ENCODE measurements at regions not wholly inside any gene's neighbourhood (a gene's known extent, or its start where the extent isn't known, plus 50 kb on each side); places are given as distances from the start of the nearest gene placed in this dataset.

DNA sequence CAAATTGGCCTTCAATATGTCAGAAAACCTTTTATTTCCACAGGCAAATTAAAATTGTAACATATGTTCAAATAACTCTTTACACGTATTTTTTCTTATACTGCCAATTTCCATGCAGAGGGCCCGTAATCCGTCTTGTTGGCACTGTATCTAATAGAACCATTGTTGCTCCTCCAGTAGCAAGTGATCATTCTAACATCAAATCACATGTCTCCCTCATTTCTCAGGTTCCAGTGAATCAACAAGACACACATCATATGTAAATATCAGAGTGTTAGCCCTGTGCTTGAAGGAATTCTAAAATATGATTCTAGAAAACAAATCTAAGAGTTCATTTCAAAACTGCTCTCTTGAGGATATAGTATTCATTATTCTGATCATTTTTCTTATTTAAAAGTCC is 834.3 kb downstream of the LRRTM4 start:
- no peak for TF ChIP-seq CTCF (conservative IDR thresholded peaks at IDR 0.05; ENCODE audit: low read depth, low read length)
- no peak for TF ChIP-seq EZH2 (IDR thresholded peaks at IDR 0.05; ENCODE audit: low read length, unreplicated experiment)
- TF ChIP-seq EZH2phosphoT487 (IDR thresholded peaks at IDR 0.05; ENCODE audit: borderline replicate concordance, low read length): no peak
- Histone ChIP-seq H3K9ac (ENCODE audit: low read length) (no peak overlapping the region), H3K9me2 (replicated peaks; ENCODE audit: low read length) (no peaks in the 10 kb centered on the region), H4K20me1 (ENCODE audit: low read length) (no peaks in the 10 kb centered on the region), H3K79me2 (ENCODE audit: low read length) (no peaks in the 10 kb centered on the region), H3K4me1 (ENCODE audit: insufficient read depth, low read length) (no peaks in the 10 kb centered on the region), H3K27me3 (ENCODE audit: low read length) (peaks cover 9% of the 10 kb centered on the region; the same call in 1 of the 2 replicates), H3K9me3 (ENCODE audit: low read length) (no peaks in the 10 kb centered on the region), H3K27ac (ENCODE audit: low read length) (no peak overlapping the region), H2AFZ (ENCODE audit: low read length) (no peak overlapping the region), H3K36me3 (ENCODE audit: low read depth, low read length) (no peaks in the 10 kb centered on the region), H3F3A (ENCODE audit: low read length, unreplicated experiment) (no peaks in the 10 kb centered on the region), H3K4me3 (ENCODE audit: low read length) (no peak overlapping the region), H3K4me2 (ENCODE audit: low read length) (no peak overlapping the region)
- no peak for ATAC-seq
- intact Hi-C loops (cut with micrococcal nuclease): no loop called here
- POLR2A ChIA-PET (ENCODE audit: unreplicated experiment): no interaction called here
- no peak for DNase-seq
- no TSS peak for BruUV-seq (replicated peaks)
- CTCF ChIA-PET: no interaction called here

GRCh38 chr2:76684756-76685155 is 837.4 kb downstream of the LRRTM4 start:
- TF ChIP-seq CTCF (conservative IDR thresholded peaks at IDR 0.05; ENCODE audit: low read depth, low read length) (no peak), EZH2 (IDR thresholded peaks at IDR 0.05; ENCODE audit: low read length, unreplicated experiment) (no peak), EZH2phosphoT487 (IDR thresholded peaks at IDR 0.05; ENCODE audit: borderline replicate concordance, low read length) (no peak)
- H3K9me2 ChIP-seq (replicated peaks; ENCODE audit: low read length): no peaks in the 10 kb centered on the region
- no peaks in the 10 kb centered on the region for H3K9me3 ChIP-seq (ENCODE audit: low read length)
- no peaks in the 10 kb centered on the region for H3K79me2 ChIP-seq (ENCODE audit: low read length)
- POLR2A ChIA-PET (ENCODE audit: unreplicated experiment): no interaction called here
- CTCF ChIA-PET: no interaction called here
- intact Hi-C loops (cut with micrococcal nuclease): no loop called here
- no peak for DNase-seq
- no peaks in the 10 kb centered on the region for H3F3A ChIP-seq (ENCODE audit: low read length, unreplicated experiment)
- no peak overlapping the region for H3K4me3 ChIP-seq (ENCODE audit: low read length)
- H2AFZ ChIP-seq (ENCODE audit: low read length): no peak overlapping the region
- H3K27me3 ChIP-seq (ENCODE audit: low read length): no peaks in the 10 kb centered on the region
- no peak overlapping the region for H3K9ac ChIP-seq (ENCODE audit: low read length)
- no peaks in the 10 kb centered on the region for H3K4me1 ChIP-seq (ENCODE audit: insufficient read depth, low read length)
- H4K20me1 ChIP-seq (ENCODE audit: low read length): no peaks in the 10 kb centered on the region
- no peaks in the 10 kb centered on the region for H3K36me3 ChIP-seq (ENCODE audit: low read depth, low read length)
- H3K27ac ChIP-seq (ENCODE audit: low read length): no peak overlapping the region
- H3K4me2 ChIP-seq (ENCODE audit: low read length): no peak overlapping the region
- no peak for ATAC-seq
- BruUV-seq (replicated peaks): no TSS peak

- ChIA-PET CTCF (no interaction called here), POLR2A (ENCODE audit: unreplicated experiment) (no interaction called here)
- H3K27me3 ChIP-seq (ENCODE audit: low read length): no peaks in the 10 kb centered on the region
- no peaks in the 10 kb centered on the region for H4K20me1 ChIP-seq (ENCODE audit: low read length)
- no peaks in the 10 kb centered on the region for H3K9me3 ChIP-seq (ENCODE audit: low read length)
- H3K9me2 ChIP-seq (replicated peaks; ENCODE audit: low read length): no peaks in the 10 kb centered on the region
- ATAC-seq (no peak), DNase-seq (no peak)
- no peaks in the 10 kb centered on the region for H3K36me3 ChIP-seq (ENCODE audit: low read depth, low read length)
- no peak overlapping the region for H3K9ac ChIP-seq (ENCODE audit: low read length)
- no peaks in the 10 kb centered on the region for H3K79me2 ChIP-seq (ENCODE audit: low read length)
- no peak for TF ChIP-seq EZH2 (IDR thresholded peaks at IDR 0.05; ENCODE audit: low read length, unreplicated experiment)
- TF ChIP-seq CTCF (conservative IDR thresholded peaks at IDR 0.05; ENCODE audit: low read depth, low read length): no peak
- no peak for TF ChIP-seq EZH2phosphoT487 (IDR thresholded peaks at IDR 0.05; ENCODE audit: borderline replicate concordance, low read length)
- H3K4me3 ChIP-seq (ENCODE audit: low read length): no peak overlapping the region
- intact Hi-C loops (cut with micrococcal nuclease): no loop called here
- no peak overlapping the region for H2AFZ ChIP-seq (ENCODE audit: low read length)
- no TSS peak for BruUV-seq (replicated peaks)
- H3K4me1 ChIP-seq (ENCODE audit: insufficient read depth, low read length): no peaks in the 10 kb centered on the region
- H3K4me2 ChIP-seq (ENCODE audit: low read length): no peak overlapping the region
- H3K27ac ChIP-seq (ENCODE audit: low read length): no peak overlapping the region
- H3F3A ChIP-seq (ENCODE audit: low read length, unreplicated experiment): no peaks in the 10 kb centered on the region
Measured at GRCh38 chr2:76679025-76679396, 843.2 kb downstream of the LRRTM4 start.
